NCI-H2107 (cell line): ENCODE measurements at regions not wholly inside any gene's neighbourhood (a gene's known extent, or its start where the extent isn't known, plus 50 kb on each side); places are given as distances from the start of the nearest gene placed in this dataset.
"Not testable (repeated sequence)": the region's sequence is repeated elsewhere in the genome, so short reads cannot be mapped to it uniquely, and the experiment has no call there.

Experiments used
- DNase-seq: peaks from one replicate; lab custom pipeline; 2025; lab: John Stamatoyannopoulos, UW

GRCh38 chrX:65825226-65825625 is 157.8 kb downstream of the MSN start:
- not testable (repeated sequence) for DNase-seq

GRCh38 chrX:65821721-65822496 is 154.5 kb downstream of the MSN start:
- DNase-seq: no peak

GRCh38 chrX:65819983-65820382 is 152.5 kb downstream of the MSN start:
- not testable (repeated sequence) for DNase-seq

- DNase-seq: no peak
Measured at GRCh38 chrX:65813245-65813644, 145.8 kb downstream of the MSN start.

GRCh38 chrX:65811558-65812228 is 144.2 kb downstream of the MSN start:
- no peak for DNase-seq
